Natural killer cell (primary cell): ENCODE measurements at regions not wholly inside any gene's neighbourhood (a gene's known extent, or its start where the extent isn't known, plus 50 kb on each side); places are given as distances from the start of the nearest gene placed in this dataset.
"Not testable (repeated sequence)": the region's sequence is repeated elsewhere in the genome, so short reads cannot be mapped to it uniquely, and the experiment has no call there.

Experiments
- ATAC-seq, 3 donors: fragments of 150-1000 bp in 2 of 3; fragments of 200-7000 bp in 1 of 3; cut with Tn5 transposase; 1 replicate in 1 of 3; 2 replicates in 2 of 3; pipeline ENCODE4 v1.10.0; 2021; ENCODE audit warnings: mild to moderate bottlenecking in 2 of 3, moderate library complexity in 2 of 3
- DNase-seq, 2 donors: peaks; one replicate each; pipeline versions ENCODE4 v3.0.0 to v3.0.0-alpha.2; 2013 to 2021; ENCODE audit warnings: mixed read lengths in 1 of 2
- H3K27ac ChIP-seq: one replicate; pipeline ENCODE4 v1.5.1; 2013; ENCODE audit warnings: mild to moderate bottlenecking, low read length
- H3K27me3 ChIP-seq: one replicate; pipeline ENCODE4 v1.6.1; 2013; ENCODE audit warnings: low read length; ENCODE audit not compliant: control insufficient read depth, insufficient read depth
- H3K36me3 ChIP-seq: one replicate; pipeline ENCODE4 v1.6.1; 2013; ENCODE audit warnings: low read length; ENCODE audit not compliant: control insufficient read depth, insufficient read depth
- H3K4me1 ChIP-seq: one replicate; pipeline ENCODE4 v1.6.1; 2013; ENCODE audit warnings: low read length; ENCODE audit not compliant: control insufficient read depth, insufficient read depth
- H3K4me3 ChIP-seq: one replicate; pipeline ENCODE4 v1.5.1; 2013; ENCODE audit warnings: low read length
- H3K9me3 ChIP-seq: one replicate; pipeline ENCODE4 v1.6.1; 2013; ENCODE audit warnings: low read length; ENCODE audit not compliant: control insufficient read depth, insufficient read depth
- H3K27ac Mint-ChIP-seq, 2 donors: one replicate each; pipeline ENCODE4 v1.8.0; 2022; ENCODE audit warnings: mild to moderate bottlenecking in 2 of 2, mixed read lengths in 2 of 2, moderate library complexity in 1 of 2
- H3K27me3 Mint-ChIP-seq, 2 donors: one replicate each; pipeline ENCODE4 v1.8.0; 2022; ENCODE audit warnings: low read depth in 2 of 2, mixed read lengths in 2 of 2
- H3K36me3 Mint-ChIP-seq: one replicate; pipeline ENCODE4 v1.8.0; 2022; ENCODE audit warnings: mixed read lengths
- H3K4me1 Mint-ChIP-seq, 2 donors: one replicate each; pipeline ENCODE4 v1.8.0; 2022; ENCODE audit warnings: mixed read lengths in 2 of 2
- H3K4me3 Mint-ChIP-seq: one replicate; pipeline ENCODE4 v1.8.0; 2022; ENCODE audit warnings: mild to moderate bottlenecking, moderate library complexity, mixed read lengths
- H3K9me3 Mint-ChIP-seq, 2 donors: one replicate each; pipeline ENCODE4 v1.8.0; 2022; ENCODE audit warnings: mixed read lengths in 2 of 2
- CTCF ChIP-seq: fragments of 200-600 bp; IDR thresholded peaks from one replicate; pipeline ENCODE4 v1.8.0; 2022; ENCODE audit warnings: antibody characterized with exemption
- WGBS: methylation state at CpG from one replicate; pipeline ENCODE4 v1.1.7; 2013; ENCODE audit warnings: missing lambda C conversion rate; ENCODE audit not compliant: insufficient coverage; 5-methylcytosine and 5-hydroxymethylcytosine counted together
- intact Hi-C: fragments of 100-400 bp; cut with micrococcal nuclease; formaldehyde crosslinking; loops from one replicate; pipeline ENCODE4 v1.14.2; 2022

GRCh38 chr17:45641541-45641940 lies 142.6 kb upstream of the CRHR1 start:
- H3K36me3 Mint-ChIP-seq: no peaks in the 10 kb centered on the region
- intact Hi-C loops: no loop called here

GRCh38 chr17:45643591-45643990 lies 140.5 kb upstream of the CRHR1 start:
- H3K4me1 ChIP-seq: peaks cover 19% of the 10 kb centered on the region
- no peak for TF ChIP-seq CTCF
- no peak overlapping the region for H3K4me3 Mint-ChIP-seq
- H3K9me3 ChIP-seq: no peaks in the 10 kb centered on the region
- no peak for ATAC-seq
- no peaks in the 10 kb centered on the region for H3K27me3 ChIP-seq
- DNase-seq: no peak
- peaks cover 3% of the 10 kb centered on the region for H3K36me3 ChIP-seq
- no peaks in the 10 kb centered on the region for H3K36me3 Mint-ChIP-seq
- H3K27me3 Mint-ChIP-seq: peaks cover 8 to 14% of the 10 kb centered on the region in 2 donors
- H3K4me1 Mint-ChIP-seq: peaks cover 17 to 22% of the 10 kb centered on the region in 2 donors
- no peak overlapping the region for H3K27ac Mint-ChIP-seq
- H3K9me3 Mint-ChIP-seq: no peaks in the 10 kb centered on the region
- no peak overlapping the region for H3K4me3 ChIP-seq
- no peak overlapping the region for H3K27ac ChIP-seq
- 94% methylated on average over 10 of the region's 10 CpGs for WGBS
- intact Hi-C loops: no loop called here

More at GRCh38 chr17:45641541-45641940, 142.6 kb upstream of the CRHR1 start:
- no peak overlapping the region for H3K27ac ChIP-seq
- H3K4me1 Mint-ChIP-seq: peaks cover 17% of the 10 kb centered on the region in 2 donors
- peaks cover 6% of the 10 kb centered on the region for H3K36me3 ChIP-seq
- H3K4me3 ChIP-seq: no peak overlapping the region
- no peak overlapping the region for H3K4me3 Mint-ChIP-seq
- peaks cover 8 to 14% of the 10 kb centered on the region in 2 donors for H3K27me3 Mint-ChIP-seq
- no peaks in the 10 kb centered on the region for H3K27me3 ChIP-seq
- peaks cover 19% of the 10 kb centered on the region for H3K4me1 ChIP-seq
- H3K9me3 ChIP-seq: no peaks in the 10 kb centered on the region
- H3K9me3 Mint-ChIP-seq: no peaks in the 10 kb centered on the region
- H3K27ac Mint-ChIP-seq: no peak overlapping the region
- no peak for DNase-seq
- no peak for TF ChIP-seq CTCF
- 85% methylated on average over 5 of the region's 5 CpGs for WGBS
- no peak for ATAC-seq

GRCh38 chr17:45644637-45645036 lies 139.5 kb upstream of the CRHR1 start:
- H3K27ac Mint-ChIP-seq, H3K9me3 Mint-ChIP-seq, DNase-seq, H3K27ac ChIP-seq, H3K9me3 ChIP-seq, H3K27me3 ChIP-seq, H3K4me3 Mint-ChIP-seq, H3K36me3 Mint-ChIP-seq, H3K36me3 ChIP-seq, ATAC-seq, H3K4me3 ChIP-seq, intact Hi-C loops: not testable (repeated sequence)
- Mint-ChIP-seq H3K27me3 (peaks cover 10 to 14% of the 10 kb centered on the region in 2 donors), H3K4me1 (peaks cover 17 to 21% of the 10 kb centered on the region in 2 donors)
- H3K4me1 ChIP-seq: peaks cover 16% of the 10 kb centered on the region
- WGBS: 86% methylated on average over 1 of the region's 1 CpG

GRCh38 chr17:45645330-45645729 lies 138.8 kb upstream of the CRHR1 start:
- no peaks in the 10 kb centered on the region for H3K9me3 ChIP-seq
- Mint-ChIP-seq H3K9me3 (no peaks in the 10 kb centered on the region), H3K4me3 (no peak overlapping the region), H3K27ac (no peak overlapping the region), H3K4me1 (peaks cover 11 to 14% of the 10 kb centered on the region in 2 donors), H3K27me3 (peaks cover 10 to 14% of the 10 kb centered on the region in 2 donors), H3K36me3 (no peaks in the 10 kb centered on the region)
- no peaks in the 10 kb centered on the region for H3K27me3 ChIP-seq
- intact Hi-C loops: no loop called here
- H3K27ac ChIP-seq: no peak overlapping the region
- WGBS: 100% methylated on average over 3 of the region's 3 CpGs
- no peak for DNase-seq
- no peaks in the 10 kb centered on the region for H3K36me3 ChIP-seq
- H3K4me3 ChIP-seq: no peak overlapping the region
- no peak for TF ChIP-seq CTCF
- peaks cover 9% of the 10 kb centered on the region for H3K4me1 ChIP-seq
- ATAC-seq: no peak
